Fibroblast of mammary gland (primary cell): ENCODE measurements at regions not wholly inside any gene's neighbourhood (a gene's known extent, or its start where the extent isn't known, plus 50 kb on each side); places are given as distances from the start of the nearest gene placed in this dataset.
A peak's percentile ranks its signal among the peaks of the same experiment; 100 is the strongest.

ENCODE experiments used
- DNase-seq: peaks from one replicate; pipeline ENCODE4 v3.0.0-alpha.2; 2010; ENCODE audit warnings: low read depth
- H3K4me3 ChIP-seq: 2 replicates; pipeline ENCODE4 v1.5.1; 2011; ENCODE audit warnings: low read depth, mild to moderate bottlenecking, low read length, moderate library complexity; ENCODE audit not compliant: control insufficient read depth
- CTCF ChIP-seq: conservative IDR thresholded peaks from 2 replicates; pipeline ENCODE4 v1.5.1; 2011; ENCODE audit warnings: low read depth, low read length, inconsistent platforms; ENCODE audit not compliant: control insufficient read depth, insufficient read depth

- no peak overlapping the region for H3K4me3 ChIP-seq
Observed at GRCh38 chr2:71846669-71847291, 300.9 kb downstream of the CYP26B1 start.

GRCh38 chr2:71846072-71846471 lies 301.6 kb downstream of the CYP26B1 start:
- no peak for TF ChIP-seq CTCF
- no peak overlapping the region for H3K4me3 ChIP-seq
- no peak for DNase-seq

More at GRCh38 chr2:71846669-71847291, 300.9 kb downstream of the CYP26B1 start:
- DNase-seq: peak; percentile 67
- TF ChIP-seq CTCF: no peak

DNA sequence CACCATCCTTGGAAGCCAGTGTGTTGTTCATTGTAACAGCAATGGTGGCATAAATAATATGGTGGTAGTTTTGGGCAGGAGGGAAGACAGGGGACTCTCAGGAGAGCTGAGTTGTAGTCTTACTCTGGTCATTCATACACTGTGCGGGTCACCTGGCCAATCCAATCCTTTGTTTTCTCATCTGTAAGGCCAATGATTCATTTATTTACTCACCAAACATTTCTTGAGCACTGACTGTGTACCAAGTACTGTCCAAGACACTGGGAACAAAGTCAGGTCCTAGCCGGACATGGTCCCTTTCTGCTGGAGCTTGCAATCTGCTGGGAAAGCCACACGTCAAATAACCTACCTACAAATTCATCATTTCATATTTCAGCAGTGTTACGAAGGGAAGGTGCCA lies 302.7 kb downstream of the CYP26B1 start:
- no peak for TF ChIP-seq CTCF
- DNase-seq: no peak
- no peak overlapping the region for H3K4me3 ChIP-seq

- no peak overlapping the region for H3K4me3 ChIP-seq
Observed at GRCh38 chr2:71843391-71843850, 304.2 kb downstream of the CYP26B1 start.

GRCh38 chr2:71842744-71843143 lies 304.9 kb downstream of the CYP26B1 start:
- TF ChIP-seq CTCF: no peak
- no peak for DNase-seq
- H3K4me3 ChIP-seq: no peak overlapping the region

More at GRCh38 chr2:71843391-71843850, 304.2 kb downstream of the CYP26B1 start:
- no peak for TF ChIP-seq CTCF
- DNase-seq: peak; percentile 90

DNA sequence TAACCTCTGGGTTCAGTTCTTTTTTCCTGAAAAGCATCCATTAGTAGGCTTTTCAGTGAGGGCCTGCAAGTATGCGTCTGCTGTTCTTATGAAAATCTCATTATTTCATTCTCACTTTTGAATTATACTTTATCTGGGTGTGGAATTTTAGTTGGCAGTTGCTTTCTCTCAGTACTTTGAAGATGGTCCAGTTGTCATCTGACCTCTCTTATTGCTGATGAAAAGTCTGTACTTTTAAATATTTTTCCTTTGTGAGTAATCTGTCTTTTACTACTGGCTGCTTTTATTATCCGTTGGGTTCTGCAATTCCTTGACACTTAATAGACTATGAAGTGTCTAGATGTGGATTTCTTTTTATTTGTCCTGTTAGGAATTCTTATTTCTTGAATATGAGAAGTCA lies 307.8 kb downstream of the CYP26B1 start:
- no peak for DNase-seq
- TF ChIP-seq CTCF: no peak
- H3K4me3 ChIP-seq: no peak overlapping the region
